Ishikawa (cell line): ENCODE measurements at regions not wholly inside any gene's neighbourhood (a gene's known extent, or its start where the extent isn't known, plus 50 kb on each side); places are given as distances from the start of the nearest gene placed in this dataset.

Experiments used
- RAD21 ChIP-seq: IDR thresholded peaks from 2 replicates; pipeline ENCODE4 v1.6.1; 2012; ENCODE audit warnings: low read depth
- TF ChIP-seq, protein P1 (sequence below): IDR thresholded peaks from 2 replicates; pipeline ENCODE4 v1.6.1; 2012

DNA sequence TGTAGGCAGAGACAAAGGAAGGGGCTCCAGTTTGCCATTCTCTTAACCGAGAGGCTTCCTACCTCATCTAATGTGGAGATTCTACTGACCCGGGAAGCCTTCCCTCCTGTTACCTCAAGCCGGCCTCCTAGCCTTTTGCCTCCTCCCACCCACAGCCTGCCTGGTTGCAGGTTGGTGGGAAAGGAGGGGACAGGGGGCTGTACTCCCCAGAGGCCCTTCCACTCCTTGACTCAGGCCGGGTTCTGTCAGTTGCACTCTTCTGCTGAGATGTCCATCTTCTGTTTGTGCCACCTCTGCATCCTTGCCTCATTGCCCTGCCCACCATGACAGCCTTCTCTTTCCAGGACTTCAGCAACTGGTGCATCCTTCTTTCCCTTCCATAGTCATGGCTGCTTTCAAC lies 98.0 kb upstream of the SLC44A3 start:
- TF ChIP-seq, protein P1, sequence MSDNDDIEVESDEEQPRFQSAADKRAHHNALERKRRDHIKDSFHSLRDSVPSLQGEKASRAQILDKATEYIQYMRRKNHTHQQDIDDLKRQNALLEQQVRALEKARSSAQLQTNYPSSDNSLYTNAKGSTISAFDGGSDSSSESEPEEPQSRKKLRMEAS = no peak
- no peak for TF ChIP-seq RAD21
